OCI-LY3 (cell line): ENCODE measurements at regions not wholly inside any gene's neighbourhood (a gene's known extent, or its start where the extent isn't known, plus 50 kb on each side); places are given as distances from the start of the nearest gene placed in this dataset.

Experiments used
- H2AFZ ChIP-seq: fragments of 200-600, 300-600 bp; shearing (Covaris generic); 2 replicates; pipeline ENCODE4 v1.6.0; 2014; ENCODE audit warnings: antibody characterized with exemption, low read depth, low read length
- H3K27ac ChIP-seq: fragments of 200-600, 300-600 bp; sonication (generic); 2 replicates; pipeline ENCODE4 v1.5.1; 2014; ENCODE audit warnings: mild to moderate bottlenecking, low read length, moderate library complexity, mixed read lengths
- H3K27me3 ChIP-seq: fragments of 200-600, 300-600 bp; sonication (generic); 2 replicates; pipeline ENCODE4 v1.6.1; 2014; ENCODE audit warnings: low read depth, low read length, mixed read lengths
- H3K36me3 ChIP-seq: fragments of 200-600, 300-600 bp; sonication (generic); replicated peaks from 2 replicates; pipeline ENCODE3; 2014; ENCODE audit warnings: low read depth, low read length, mixed read lengths
- H3K4me1 ChIP-seq: fragments of 300-600, 200-600 bp; sonication (generic); 2 replicates; pipeline ENCODE4 v1.6.1; 2014; ENCODE audit warnings: low read length, mixed read lengths
- H3K4me2 ChIP-seq: fragments of 200-600, 300-600 bp; sonication (generic); 2 replicates; pipeline ENCODE4 v1.6.1; 2014; ENCODE audit warnings: low read length, mixed read lengths
- H3K4me3 ChIP-seq: fragments of 300-600, 200-600 bp; sonication (generic); 2 replicates; pipeline ENCODE4 v1.5.1; 2014; ENCODE audit warnings: antibody characterized with exemption, mild to moderate bottlenecking, low read length, moderate library complexity
- H3K79me2 ChIP-seq: fragments of 300-600, 200-600 bp; shearing (Covaris generic); 2 replicates; pipeline ENCODE4 v1.6.1; 2014; ENCODE audit warnings: mild to moderate bottlenecking, low read length, mixed read lengths
- H3K9ac ChIP-seq: fragments of 300-600, 200-600 bp; shearing (Covaris generic); 2 replicates; pipeline ENCODE4 v1.6.0; 2014; ENCODE audit warnings: mild to moderate bottlenecking, low read length, moderate library complexity
- H3K9me3 ChIP-seq: fragments of 200-600, 300-600 bp; shearing (Covaris generic); 2 replicates; pipeline ENCODE4 v1.6.1; 2014; ENCODE audit warnings: low read length, mixed read lengths; ENCODE audit not compliant: insufficient read depth
- H4K20me1 ChIP-seq: fragments of 200-600, 300-600 bp; sonication (generic); 2 replicates; pipeline ENCODE4 v1.6.1; 2016; ENCODE audit warnings: low read length, mixed read lengths; ENCODE audit not compliant: insufficient read depth
- CTCF ChIP-seq: fragments of 200-600, 300-600 bp; sonication (generic); IDR thresholded peaks from 2 replicates; pipeline ENCODE4 v1.5.1; 2014; ENCODE audit warnings: antibody characterized with exemption, low read length, low read depth
- EZH2phosphoT487 ChIP-seq: fragments of 200-600 bp; shearing (Covaris generic); IDR thresholded peaks from 2 replicates; pipeline ENCODE4 v1.6.1; 2018; ENCODE audit warnings: antibody characterized with exemption, mixed run types, low read depth

GRCh38 chr4:74598611-74599325 is 153.8 kb downstream of the AREG start:
- no peak overlapping the region for H3K4me3 ChIP-seq
- H3K27ac ChIP-seq, result no peak overlapping the region
- H2AFZ ChIP-seq, result no peak overlapping the region
- H3K27me3 ChIP-seq, result no peaks in the 10 kb centered on the region
- no peaks in the 10 kb centered on the region for H4K20me1 ChIP-seq
- H3K4me2 ChIP-seq, result no peak overlapping the region
- no peak overlapping the region for H3K9ac ChIP-seq
- peaks cover 2% of the 10 kb centered on the region for H3K36me3 ChIP-seq
- H3K4me1 ChIP-seq, result no peaks in the 10 kb centered on the region
- H3K9me3 ChIP-seq, result no peaks in the 10 kb centered on the region; the same call in 1 of the 2 replicates
- TF ChIP-seq EZH2phosphoT487, result no peak
- TF ChIP-seq CTCF, result no peak
- H3K79me2 ChIP-seq, result no peaks in the 10 kb centered on the region

GRCh38 chr4:74603186-74603585 is 158.2 kb downstream of the AREG start:
- H4K20me1 ChIP-seq, result no peaks in the 10 kb centered on the region
- H3K27me3 ChIP-seq, result no peaks in the 10 kb centered on the region
- H3K27ac ChIP-seq, result no peak overlapping the region
- H3K4me1 ChIP-seq, result no peaks in the 10 kb centered on the region
- no peak overlapping the region for H3K4me3 ChIP-seq
- no peak overlapping the region for H3K9ac ChIP-seq
- H3K4me2 ChIP-seq, result no peak overlapping the region
- H2AFZ ChIP-seq, result no peak overlapping the region
- no peak for TF ChIP-seq EZH2phosphoT487
- TF ChIP-seq CTCF, result no peak
- H3K36me3 ChIP-seq, result peaks cover 2% of the 10 kb centered on the region
- H3K79me2 ChIP-seq, result no peaks in the 10 kb centered on the region
- H3K9me3 ChIP-seq, result no peaks in the 10 kb centered on the region

GRCh38 chr4:74608151-74608949 is 163.4 kb downstream of the AREG start:
- Histone ChIP-seq H3K79me2 (no peaks in the 10 kb centered on the region), H3K4me3 (no peak overlapping the region), H3K4me2 (no peak overlapping the region), H4K20me1 (no peaks in the 10 kb centered on the region), H3K9me3 (no peaks in the 10 kb centered on the region), H3K4me1 (no peaks in the 10 kb centered on the region), H3K36me3 (no peaks in the 10 kb centered on the region), H3K9ac (no peak overlapping the region), H2AFZ (no peak overlapping the region), H3K27ac (no peak overlapping the region), H3K27me3 (no peaks in the 10 kb centered on the region)
- TF ChIP-seq CTCF (no peak), EZH2phosphoT487 (no peak)

- H3K9ac ChIP-seq, result no peak overlapping the region
- TF ChIP-seq EZH2phosphoT487 (no peak), CTCF (no peak)
These were observed 165.6 kb downstream of the AREG start for GRCh38 chr4:74610491-74610890.

More at GRCh38 chr4:74610491-74610890, 165.6 kb downstream of the AREG start:
- H3K4me1 ChIP-seq, result no peaks in the 10 kb centered on the region
- H3K9me3 ChIP-seq, result no peaks in the 10 kb centered on the region
- no peak overlapping the region for H2AFZ ChIP-seq
- H3K4me2 ChIP-seq, result no peak overlapping the region
- H3K4me3 ChIP-seq, result no peak overlapping the region
- no peak overlapping the region for H3K27ac ChIP-seq
- no peaks in the 10 kb centered on the region for H3K79me2 ChIP-seq
- H3K27me3 ChIP-seq, result no peaks in the 10 kb centered on the region
- H3K36me3 ChIP-seq, result no peaks in the 10 kb centered on the region
- H4K20me1 ChIP-seq, result no peaks in the 10 kb centered on the region
